ENCODE measurements at regions not wholly inside any gene's neighbourhood (a gene's known extent, or its start where the extent isn't known, plus 50 kb on each side); places are given as distances from the start of the nearest gene placed in this dataset.

DNA sequence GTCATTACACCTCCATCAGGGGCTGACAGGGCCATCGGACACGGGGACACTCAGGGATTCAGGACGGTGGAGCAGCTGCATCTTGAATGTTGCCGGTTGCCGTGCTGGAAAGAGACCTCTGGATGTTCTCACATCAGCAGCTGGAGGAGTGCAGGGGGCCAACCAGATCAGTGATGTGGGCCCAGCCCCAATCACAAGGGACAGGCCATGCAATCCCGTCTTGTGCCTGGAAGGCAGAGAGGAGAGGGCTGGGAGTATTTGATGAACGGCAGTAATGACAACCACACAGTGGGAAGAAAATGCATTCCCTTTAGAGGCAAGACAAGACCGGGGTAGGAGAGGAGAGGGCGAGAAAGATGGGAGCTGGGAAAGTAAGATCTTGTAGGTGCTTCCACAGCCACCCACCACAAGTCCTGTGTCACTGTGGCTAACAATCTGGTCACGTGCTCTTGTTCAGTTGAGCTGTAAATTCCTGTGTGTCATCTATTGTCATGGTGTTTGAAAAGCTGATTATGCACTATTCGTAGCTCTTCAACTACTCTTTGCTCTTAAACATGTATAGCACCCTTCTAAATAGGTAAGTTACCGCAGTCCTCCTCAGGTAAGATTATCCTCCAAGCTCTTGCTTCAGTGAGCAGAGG, 85.9 kb upstream of the LEP start:
- no peak overlapping the region for H3K27ac ChIP-seq (ENCODE audit: low read depth, low read length)
- H3K9me3 ChIP-seq (ENCODE audit: low read depth, low read length), result no peaks in the 10 kb centered on the region
- H3K4me3 ChIP-seq (ENCODE audit: insufficient read depth, low read length), result no peak overlapping the region
- no peaks in the 10 kb centered on the region for H3K4me1 ChIP-seq (ENCODE audit: insufficient read depth, low read length)
- no peaks in the 10 kb centered on the region for H3K79me2 ChIP-seq (ENCODE audit: insufficient read depth, low read length)
- no peak overlapping the region for H3K4me2 ChIP-seq (ENCODE audit: insufficient read depth, low read length)
- no peak overlapping the region for H2AFZ ChIP-seq (ENCODE audit: low read length)
- H4K20me1 ChIP-seq (ENCODE audit: insufficient read depth, low read length), result no peaks in the 10 kb centered on the region
- H3K36me3 ChIP-seq (ENCODE audit: insufficient read depth, low read length), result no peaks in the 10 kb centered on the region
- DNase-seq (ENCODE audit: insufficient read length, low spot score, missing footprints), result no peak
- H3K27me3 ChIP-seq (ENCODE audit: insufficient read depth, low read length), result peaks cover 62% of the 10 kb centered on the region
- TF ChIP-seq, protein P1, sequence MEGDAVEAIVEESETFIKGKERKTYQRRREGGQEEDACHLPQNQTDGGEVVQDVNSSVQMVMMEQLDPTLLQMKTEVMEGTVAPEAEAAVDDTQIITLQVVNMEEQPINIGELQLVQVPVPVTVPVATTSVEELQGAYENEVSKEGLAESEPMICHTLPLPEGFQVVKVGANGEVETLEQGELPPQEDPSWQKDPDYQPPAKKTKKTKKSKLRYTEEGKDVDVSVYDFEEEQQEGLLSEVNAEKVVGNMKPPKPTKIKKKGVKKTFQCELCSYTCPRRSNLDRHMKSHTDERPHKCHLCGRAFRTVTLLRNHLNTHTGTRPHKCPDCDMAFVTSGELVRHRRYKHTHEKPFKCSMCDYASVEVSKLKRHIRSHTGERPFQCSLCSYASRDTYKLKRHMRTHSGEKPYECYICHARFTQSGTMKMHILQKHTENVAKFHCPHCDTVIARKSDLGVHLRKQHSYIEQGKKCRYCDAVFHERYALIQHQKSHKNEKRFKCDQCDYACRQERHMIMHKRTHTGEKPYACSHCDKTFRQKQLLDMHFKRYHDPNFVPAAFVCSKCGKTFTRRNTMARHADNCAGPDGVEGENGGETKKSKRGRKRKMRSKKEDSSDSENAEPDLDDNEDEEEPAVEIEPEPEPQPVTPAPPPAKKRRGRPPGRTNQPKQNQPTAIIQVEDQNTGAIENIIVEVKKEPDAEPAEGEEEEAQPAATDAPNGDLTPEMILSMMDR (IDR thresholded peaks at IDR 0.05; ENCODE audit: extremely low read depth, low read depth, low read length), result no peak

DNA sequence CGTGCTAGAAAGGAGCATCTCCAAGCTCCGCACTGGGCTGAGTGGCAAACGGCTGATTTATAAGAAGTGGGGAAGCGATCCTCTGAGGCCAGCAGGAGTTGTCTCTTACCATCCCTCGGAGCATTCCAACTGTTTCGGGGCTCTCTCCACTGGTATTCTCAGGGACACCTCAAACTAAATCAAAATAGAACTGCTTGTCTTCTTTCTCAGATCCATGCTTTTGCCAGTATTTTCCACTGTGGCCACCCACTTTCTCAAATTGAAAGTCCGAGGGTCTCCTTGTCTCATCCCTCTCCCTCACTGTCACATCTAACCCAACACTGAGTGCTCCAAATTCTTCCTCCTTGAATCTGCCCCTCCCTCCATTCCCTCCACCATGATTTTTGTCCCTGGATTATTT, 83.2 kb upstream of the LEP start:
- Histone ChIP-seq H3K79me2 (ENCODE audit: insufficient read depth, low read length) (no peaks in the 10 kb centered on the region), H4K20me1 (ENCODE audit: insufficient read depth, low read length) (no peaks in the 10 kb centered on the region), H3K4me3 (ENCODE audit: insufficient read depth, low read length) (no peak overlapping the region), H3K36me3 (ENCODE audit: insufficient read depth, low read length) (no peaks in the 10 kb centered on the region), H2AFZ (ENCODE audit: low read length) (no peak overlapping the region), H3K4me1 (ENCODE audit: insufficient read depth, low read length) (no peaks in the 10 kb centered on the region), H3K27me3 (ENCODE audit: insufficient read depth, low read length) (peaks cover 62% of the 10 kb centered on the region), H3K4me2 (ENCODE audit: insufficient read depth, low read length) (no peak overlapping the region), H3K27ac (ENCODE audit: low read depth, low read length) (no peak overlapping the region), H3K9me3 (ENCODE audit: low read depth, low read length) (no peaks in the 10 kb centered on the region)
- no peak for DNase-seq (ENCODE audit: insufficient read length, low spot score, missing footprints)
- TF ChIP-seq, protein P1 (IDR thresholded peaks at IDR 0.05; ENCODE audit: extremely low read depth, low read depth, low read length), result no peak

DNA sequence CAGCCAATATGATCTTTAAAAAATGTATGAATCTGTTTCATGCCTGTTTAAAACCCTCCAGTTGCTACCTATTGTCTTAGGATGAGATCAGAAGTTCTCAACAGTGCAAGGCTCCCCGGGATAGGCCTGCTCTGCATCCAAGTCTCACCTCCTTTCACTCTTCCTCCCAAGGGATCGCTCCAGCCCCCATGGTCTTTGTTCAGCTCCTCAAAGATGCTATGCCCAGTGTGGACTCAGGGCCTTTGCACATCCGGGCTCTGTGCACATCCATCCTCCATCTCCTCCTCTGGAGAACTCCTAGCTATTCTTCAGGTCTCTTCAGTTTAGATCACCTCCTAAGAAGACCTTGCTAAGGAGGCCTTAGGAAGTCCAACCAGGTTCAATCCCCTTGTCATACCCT, 82.7 kb upstream of the LEP start:
- Histone ChIP-seq H3K79me2 (ENCODE audit: insufficient read depth, low read length) (no peaks in the 10 kb centered on the region), H2AFZ (ENCODE audit: low read length) (no peak overlapping the region), H3K36me3 (ENCODE audit: insufficient read depth, low read length) (no peaks in the 10 kb centered on the region), H3K27ac (ENCODE audit: low read depth, low read length) (no peak overlapping the region), H3K4me1 (ENCODE audit: insufficient read depth, low read length) (no peaks in the 10 kb centered on the region), H3K4me2 (ENCODE audit: insufficient read depth, low read length) (no peak overlapping the region), H4K20me1 (ENCODE audit: insufficient read depth, low read length) (no peaks in the 10 kb centered on the region), H3K9me3 (ENCODE audit: low read depth, low read length) (no peaks in the 10 kb centered on the region), H3K4me3 (ENCODE audit: insufficient read depth, low read length) (no peak overlapping the region), H3K27me3 (ENCODE audit: insufficient read depth, low read length) (peaks cover 61% of the 10 kb centered on the region)
- TF ChIP-seq, protein P1 (IDR thresholded peaks at IDR 0.05; ENCODE audit: extremely low read depth, low read depth, low read length), result no peak
- no peak for DNase-seq (ENCODE audit: insufficient read length, low spot score, missing footprints)

DNA sequence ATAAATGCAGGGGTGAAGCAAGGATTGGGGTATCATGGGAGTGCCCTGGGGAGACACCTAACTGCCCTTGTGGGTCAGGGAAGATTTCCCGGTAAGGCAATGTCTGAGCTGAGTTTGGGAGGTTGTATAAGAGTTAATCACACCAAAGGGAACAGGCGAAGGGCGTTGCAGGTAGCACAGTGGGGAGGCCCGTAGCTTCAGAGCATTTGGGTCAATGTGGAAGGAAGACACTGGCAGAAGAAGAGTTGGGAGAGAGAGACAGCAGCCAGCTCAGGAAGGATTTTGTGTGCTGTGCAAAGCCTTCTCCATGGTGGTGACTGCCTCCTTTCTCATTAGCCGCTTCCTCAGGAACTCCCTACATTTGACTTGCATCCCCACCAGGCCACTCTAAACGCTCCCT, 80.8 kb upstream of the LEP start:
- H3K4me1 ChIP-seq (ENCODE audit: insufficient read depth, low read length), result peaks cover 9% of the 10 kb centered on the region
- no peak for DNase-seq (ENCODE audit: insufficient read length, low spot score, missing footprints)
- TF ChIP-seq, protein P1 (IDR thresholded peaks at IDR 0.05; ENCODE audit: extremely low read depth, low read depth, low read length), result no peak
- no peaks in the 10 kb centered on the region for H3K9me3 ChIP-seq (ENCODE audit: low read depth, low read length)
- no peaks in the 10 kb centered on the region for H3K36me3 ChIP-seq (ENCODE audit: insufficient read depth, low read length)
- no peak overlapping the region for H3K4me2 ChIP-seq (ENCODE audit: insufficient read depth, low read length)
- H3K27ac ChIP-seq (ENCODE audit: low read depth, low read length), result no peak overlapping the region
- H3K79me2 ChIP-seq (ENCODE audit: insufficient read depth, low read length), result no peaks in the 10 kb centered on the region
- no peak overlapping the region for H3K4me3 ChIP-seq (ENCODE audit: insufficient read depth, low read length)
- peaks cover 52% of the 10 kb centered on the region for H3K27me3 ChIP-seq (ENCODE audit: insufficient read depth, low read length)
- H2AFZ ChIP-seq (ENCODE audit: low read length), result no peak overlapping the region
- no peaks in the 10 kb centered on the region for H4K20me1 ChIP-seq (ENCODE audit: insufficient read depth, low read length)

Measured in osteoblast (primary cell).